NCI-H774 (cell line): ENCODE measurements at regions not wholly inside any gene's neighbourhood (a gene's known extent, or its start where the extent isn't known, plus 50 kb on each side); places are given as distances from the start of the nearest gene placed in this dataset.

Experiments used
- DNase-seq: peaks from one replicate; lab custom pipeline; 2025; lab: John Stamatoyannopoulos, UW

GRCh38 chr13:111862836-111863815 is 203.8 kb upstream of the SOX1 start:
- DNase-seq = no peak

DNA sequence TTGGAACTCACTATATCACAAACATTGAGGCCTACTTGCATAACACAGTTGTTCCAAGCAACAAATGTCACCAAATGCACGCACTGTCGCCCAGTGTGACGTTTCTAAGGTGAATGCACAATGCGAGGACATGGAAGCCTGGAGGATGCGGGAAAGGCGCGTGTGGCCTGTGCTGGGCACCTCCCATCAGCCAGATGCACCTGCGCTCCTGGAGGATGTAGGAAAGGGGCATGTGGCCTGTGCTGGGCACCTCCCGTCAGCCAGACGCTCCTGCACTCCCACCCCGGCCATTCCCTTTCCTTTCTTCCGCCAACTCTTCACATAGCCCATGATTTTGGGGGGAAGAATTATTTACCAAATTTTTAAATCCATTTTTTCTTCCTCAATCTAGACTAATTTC is 202.4 kb upstream of the SOX1 start:
- no peak for DNase-seq

GRCh38 chr13:111865046-111865445 is 201.9 kb upstream of the SOX1 start:
- no peak for DNase-seq

DNA sequence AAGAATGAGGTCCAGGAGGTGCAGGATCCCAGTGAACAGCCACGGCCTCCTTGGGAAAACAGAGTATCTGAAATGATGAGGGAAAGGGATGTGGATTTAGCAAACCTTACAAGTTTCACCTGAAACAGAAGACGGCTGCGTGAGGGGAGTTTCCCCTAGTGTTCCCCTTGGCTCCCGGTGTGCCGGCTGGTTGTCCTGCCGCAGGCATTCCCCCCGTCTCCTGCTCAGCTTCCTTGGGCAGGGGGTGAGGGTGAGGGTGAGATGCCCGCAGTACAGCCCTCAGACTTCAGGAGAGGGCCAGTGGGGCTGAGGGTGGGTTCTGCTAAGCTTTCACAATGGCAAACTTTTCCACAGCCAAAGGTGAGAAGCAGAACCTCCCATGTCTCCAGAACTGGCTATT is 201.1 kb upstream of the SOX1 start:
- DNase-seq = no peak

DNA sequence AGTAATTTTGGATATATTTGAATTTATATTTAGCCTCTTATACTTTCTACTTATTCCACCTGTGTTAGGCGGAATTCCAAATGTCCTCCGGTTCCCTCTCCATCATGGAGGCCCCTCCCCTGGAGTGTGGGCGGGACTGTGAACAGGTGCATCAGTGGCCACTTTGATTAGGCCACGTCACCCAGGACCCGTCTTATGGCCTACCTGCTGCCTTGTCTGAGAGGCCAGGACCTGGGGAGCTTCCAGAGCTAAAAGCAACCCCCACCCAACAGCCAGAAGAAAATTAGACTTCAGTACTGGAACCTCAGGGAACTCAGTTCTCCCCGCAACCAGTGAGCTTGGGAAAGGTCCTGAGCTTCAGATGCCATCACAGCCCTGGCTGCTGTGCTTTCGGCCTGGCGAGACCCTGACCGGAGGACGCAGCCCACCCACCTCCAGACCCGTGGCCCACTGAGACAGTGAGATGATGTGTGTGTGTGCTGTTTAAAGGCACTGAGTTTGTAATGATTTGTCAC is 200.2 kb upstream of the SOX1 start:
- no peak for DNase-seq

- DNase-seq = no peak
Measured at GRCh38 chr13:111867657-111868056, 199.3 kb upstream of the SOX1 start.

DNA sequence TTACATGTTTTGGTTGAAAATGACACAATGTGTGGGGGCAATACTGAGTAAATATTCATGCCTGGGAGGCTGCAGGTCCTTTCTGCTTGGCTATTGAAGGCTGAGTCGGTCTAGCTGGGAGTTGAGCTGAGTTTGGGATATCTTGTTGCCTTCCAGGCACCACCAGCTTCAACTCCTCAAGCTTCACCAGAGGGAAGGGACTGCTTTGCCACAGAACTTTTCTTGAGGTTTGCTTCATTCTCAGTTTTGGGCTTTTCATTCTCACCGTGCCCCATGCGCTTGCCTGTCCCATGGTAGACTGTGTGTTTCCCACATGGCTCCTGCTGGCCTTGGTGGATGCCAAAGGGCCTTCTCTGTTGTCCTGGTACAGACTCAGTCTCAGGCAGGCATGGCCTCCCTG is 198.2 kb upstream of the SOX1 start:
- DNase-seq = no peak

- DNase-seq = no peak
Measured at GRCh38 chr13:111872475-111873150, 194.3 kb upstream of the SOX1 start.

DNA sequence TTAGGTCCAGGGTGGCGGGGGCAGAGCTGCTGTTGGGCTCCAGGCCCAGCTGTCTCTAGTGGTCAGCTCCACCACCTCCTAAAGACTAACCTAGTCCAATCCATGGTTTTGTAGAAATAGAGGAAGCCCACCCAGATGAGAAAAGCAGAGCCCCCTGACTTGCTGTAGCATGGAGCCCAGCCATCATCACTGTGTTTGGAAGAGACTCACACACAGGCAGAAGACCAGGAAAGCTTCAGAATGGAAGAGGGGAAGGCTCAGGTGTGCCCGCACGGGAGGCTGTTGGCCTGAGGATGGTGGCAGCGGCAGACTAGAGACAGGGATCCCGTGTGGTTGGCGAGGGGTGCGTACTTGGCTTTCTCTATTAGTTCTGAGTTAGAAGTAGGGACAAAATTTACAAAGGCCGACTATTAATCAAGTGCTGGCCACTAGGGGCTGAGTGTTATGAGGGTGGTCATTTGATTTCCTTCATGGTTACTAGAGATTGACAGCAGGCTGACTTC is 193.2 kb upstream of the SOX1 start:
- DNase-seq = no peak

GRCh38 chr13:111874981-111875380 is 192.0 kb upstream of the SOX1 start:
- no peak for DNase-seq

- no peak for DNase-seq
Measured at GRCh38 chr13:111875915-111876314, 191.0 kb upstream of the SOX1 start.

DNA sequence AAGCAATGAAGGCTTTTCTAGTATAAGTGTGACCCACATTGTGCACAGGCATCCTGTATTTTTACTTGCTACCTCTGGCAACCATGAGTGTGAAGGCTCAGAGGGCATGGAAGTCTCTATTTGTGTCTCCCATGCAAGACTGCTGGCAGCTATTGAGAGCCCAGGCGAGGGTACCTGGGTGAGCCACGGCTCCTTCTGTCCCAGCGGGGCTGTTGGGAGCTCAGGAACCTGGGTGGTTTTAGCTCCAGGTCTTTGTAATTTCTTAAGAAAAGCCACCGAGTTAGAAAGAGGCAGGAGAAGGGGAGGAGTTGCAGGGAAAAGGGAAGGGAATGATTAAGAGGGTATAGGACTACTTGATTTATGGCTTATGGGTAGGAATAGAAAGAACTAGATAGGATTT is 190.4 kb upstream of the SOX1 start:
- no peak for DNase-seq

GRCh38 chr13:111877906-111878305 is 189.0 kb upstream of the SOX1 start:
- DNase-seq = no peak

- DNase-seq = no peak
Measured at GRCh38 chr13:111879719-111880118, 187.2 kb upstream of the SOX1 start.

GRCh38 chr13:111880185-111880584 is 186.8 kb upstream of the SOX1 start:
- DNase-seq = no peak

DNA sequence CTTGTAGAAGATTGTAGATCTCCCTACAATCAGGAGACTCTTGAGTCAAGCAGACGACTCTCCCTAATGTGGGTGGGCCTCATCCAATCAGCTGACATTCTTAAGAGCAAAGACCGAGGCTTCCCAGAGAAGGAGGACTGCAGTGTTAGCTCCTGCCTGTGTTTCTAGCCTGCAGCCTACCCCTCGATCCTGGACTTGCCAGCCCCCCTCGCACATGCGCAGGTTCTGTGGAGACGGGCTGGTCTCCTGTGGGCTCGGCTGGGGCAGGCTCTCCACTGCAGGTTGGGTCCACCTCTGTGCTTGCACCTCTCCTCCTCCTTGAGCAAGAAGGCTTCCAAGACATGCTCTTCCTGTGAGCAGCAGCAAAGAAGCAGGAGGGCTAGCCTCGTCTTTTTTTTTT is 185.2 kb upstream of the SOX1 start:
- no peak for DNase-seq

- no peak for DNase-seq
Measured at GRCh38 chr13:111882351-111882750, 184.6 kb upstream of the SOX1 start.

DNA sequence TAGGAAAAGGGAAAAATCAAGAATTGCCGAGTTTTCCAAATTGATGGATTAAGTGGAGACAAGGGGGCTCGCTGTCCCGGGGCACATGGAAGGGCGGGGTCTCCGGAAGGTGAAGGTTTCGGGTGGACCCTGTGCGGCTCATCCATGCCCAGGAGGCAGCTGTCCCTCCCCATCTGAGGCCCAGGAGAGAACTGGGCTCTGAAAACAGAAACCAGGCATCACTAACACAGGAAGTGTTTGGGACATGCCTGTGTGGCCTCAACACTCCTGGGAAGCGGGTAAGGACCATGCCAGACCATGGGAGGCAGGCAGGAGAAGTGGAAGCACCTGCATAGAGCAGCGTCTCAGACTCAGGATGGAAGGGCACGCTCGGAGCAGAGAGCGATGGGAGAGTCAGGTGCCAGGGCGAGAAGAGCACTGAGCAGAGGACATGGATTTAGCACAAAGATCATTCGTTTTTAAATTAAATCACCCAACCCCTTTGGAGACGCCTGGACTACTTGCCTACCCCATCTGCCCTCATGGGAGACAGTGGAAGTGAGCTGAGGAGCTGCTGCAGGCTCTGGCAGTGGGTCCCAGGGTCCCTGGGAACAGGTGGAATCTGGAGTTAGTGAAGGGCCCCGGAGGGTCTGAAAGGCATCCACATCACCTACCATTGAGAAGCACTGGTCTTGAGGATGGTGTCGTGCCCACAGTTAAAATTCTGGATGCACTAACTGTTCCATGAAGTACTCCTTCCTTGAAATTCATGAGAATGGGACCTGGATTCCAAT is 183.2 kb upstream of the SOX1 start:
- no peak for DNase-seq

- DNase-seq = no peak
Measured at GRCh38 chr13:111886217-111886945, 180.6 kb upstream of the SOX1 start.

- DNase-seq = no peak
Measured at GRCh38 chr13:111893071-111893606, 173.8 kb upstream of the SOX1 start.
